GM18505 (cell line): ENCODE measurements at regions not wholly inside any gene's neighbourhood (a gene's known extent, or its start where the extent isn't known, plus 50 kb on each side); places are given as distances from the start of the nearest gene placed in this dataset.

ENCODE experiments used
- ATAC-seq: cut with Tn5 transposase; IDR thresholded peaks from one replicate; pipeline ENCODE4 v1.9.1; 2021; ENCODE audit not compliant: unreplicated experiment
- POLR2A ChIP-seq: IDR thresholded peaks from 4 replicates; pipeline ENCODE4 v1.6.1; 2011; ENCODE audit warnings: borderline replicate concordance; ENCODE audit not compliant: insufficient read depth, insufficient read length; ENCODE audit errors: extremely low read depth

- no peak for TF ChIP-seq POLR2A
Measured at GRCh38 chr10:83375274-83375673, 764.0 kb upstream of the GHITM start.

GRCh38 chr10:83397806-83398205 lies 741.5 kb upstream of the GHITM start:
- ATAC-seq: no peak
- no peak for TF ChIP-seq POLR2A

More at GRCh38 chr10:83375274-83375673, 764.0 kb upstream of the GHITM start:
- ATAC-seq: no peak

GRCh38 chr10:83410570-83410969 lies 728.7 kb upstream of the GHITM start:
- TF ChIP-seq POLR2A: no peak
- ATAC-seq: no peak

GRCh38 chr10:83425306-83425705 lies 714.0 kb upstream of the GHITM start:
- no peak for ATAC-seq
- TF ChIP-seq POLR2A: no peak

- TF ChIP-seq POLR2A: no peak
- no peak for ATAC-seq
Measured at GRCh38 chr10:83427101-83427500, 712.2 kb upstream of the GHITM start.

- no peak for TF ChIP-seq POLR2A
Measured at GRCh38 chr10:83432261-83433045, 706.9 kb upstream of the GHITM start.

GRCh38 chr10:83433705-83434104 lies 705.6 kb upstream of the GHITM start:
- TF ChIP-seq POLR2A: no peak
- ATAC-seq: no peak

More at GRCh38 chr10:83432261-83433045, 706.9 kb upstream of the GHITM start:
- no peak for ATAC-seq

GRCh38 chr10:83448013-83448412 lies 691.3 kb upstream of the GHITM start:
- no peak for TF ChIP-seq POLR2A
- ATAC-seq: no peak

GRCh38 chr10:83458611-83459010 lies 680.7 kb upstream of the GHITM start:
- TF ChIP-seq POLR2A: no peak
- no peak for ATAC-seq

GRCh38 chr10:83459124-83459523 lies 680.2 kb upstream of the GHITM start:
- TF ChIP-seq POLR2A: no peak
- ATAC-seq: no peak

GRCh38 chr10:83469728-83470331 lies 669.5 kb upstream of the GHITM start:
- no peak for TF ChIP-seq POLR2A
- ATAC-seq: no peak

- ATAC-seq: no peak
- TF ChIP-seq POLR2A: no peak
Measured at GRCh38 chr10:83476211-83476610, 663.1 kb upstream of the GHITM start.

GRCh38 chr10:83489161-83489560 lies 650.1 kb upstream of the GHITM start:
- TF ChIP-seq POLR2A: no peak
- no peak for ATAC-seq

- TF ChIP-seq POLR2A: no peak
- ATAC-seq: no peak
Measured at GRCh38 chr10:83492004-83492403, 647.3 kb upstream of the GHITM start.
